OCI-LY3 (cell line): ENCODE measurements at regions not wholly inside any gene's neighbourhood (a gene's known extent, or its start where the extent isn't known, plus 50 kb on each side); places are given as distances from the start of the nearest gene placed in this dataset.

Experiments
- EZH2phosphoT487 ChIP-seq: fragments of 200-600 bp; shearing (Covaris generic); IDR thresholded peaks from 2 replicates; pipeline ENCODE4 v1.6.1; 2018; ENCODE audit warnings: antibody characterized with exemption, mixed run types, low read depth
- TF ChIP-seq, protein P1 (sequence below): fragments of 200-600, 300-600 bp; sonication (generic); IDR thresholded peaks from 2 replicates; pipeline ENCODE4 v1.5.1; 2014; ENCODE audit warnings: antibody characterized with exemption, low read length, low read depth

DNA sequence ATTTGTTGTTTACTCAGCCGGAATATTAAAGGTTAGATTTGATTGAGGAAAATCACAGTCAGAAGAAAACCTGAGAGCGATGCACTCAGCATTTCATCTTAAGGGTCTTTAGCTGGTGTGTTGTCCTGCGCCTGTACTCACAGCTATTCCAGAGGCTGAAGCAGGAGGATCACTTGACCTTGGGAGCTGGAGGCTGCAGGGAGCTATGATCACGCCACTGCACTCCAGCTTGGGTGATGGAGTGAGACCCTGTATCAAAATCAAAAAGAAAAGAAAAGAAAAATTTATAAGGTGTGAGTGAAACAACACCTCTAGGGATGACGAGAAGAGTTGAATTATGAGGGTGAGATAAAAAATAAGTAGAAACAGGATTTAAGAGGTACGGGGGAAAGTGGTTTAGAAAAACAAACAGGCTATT, 165.0 kb downstream of the TRIM27 start:
- TF ChIP-seq, protein P1, sequence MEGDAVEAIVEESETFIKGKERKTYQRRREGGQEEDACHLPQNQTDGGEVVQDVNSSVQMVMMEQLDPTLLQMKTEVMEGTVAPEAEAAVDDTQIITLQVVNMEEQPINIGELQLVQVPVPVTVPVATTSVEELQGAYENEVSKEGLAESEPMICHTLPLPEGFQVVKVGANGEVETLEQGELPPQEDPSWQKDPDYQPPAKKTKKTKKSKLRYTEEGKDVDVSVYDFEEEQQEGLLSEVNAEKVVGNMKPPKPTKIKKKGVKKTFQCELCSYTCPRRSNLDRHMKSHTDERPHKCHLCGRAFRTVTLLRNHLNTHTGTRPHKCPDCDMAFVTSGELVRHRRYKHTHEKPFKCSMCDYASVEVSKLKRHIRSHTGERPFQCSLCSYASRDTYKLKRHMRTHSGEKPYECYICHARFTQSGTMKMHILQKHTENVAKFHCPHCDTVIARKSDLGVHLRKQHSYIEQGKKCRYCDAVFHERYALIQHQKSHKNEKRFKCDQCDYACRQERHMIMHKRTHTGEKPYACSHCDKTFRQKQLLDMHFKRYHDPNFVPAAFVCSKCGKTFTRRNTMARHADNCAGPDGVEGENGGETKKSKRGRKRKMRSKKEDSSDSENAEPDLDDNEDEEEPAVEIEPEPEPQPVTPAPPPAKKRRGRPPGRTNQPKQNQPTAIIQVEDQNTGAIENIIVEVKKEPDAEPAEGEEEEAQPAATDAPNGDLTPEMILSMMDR, result no peak
- no peak for TF ChIP-seq EZH2phosphoT487
